ENCODE measurements at regions not wholly inside any gene's neighbourhood (a gene's known extent, or its start where the extent isn't known, plus 50 kb on each side); places are given as distances from the start of the nearest gene placed in this dataset.
"Not testable (repeated sequence)": the region's sequence is repeated elsewhere in the genome, so short reads cannot be mapped to it uniquely, and the experiment has no call there.

GRCh38 chr11:37972691-37973090, 1374.7 kb upstream of the RAG2 start:
- no TSS peak for BruUV-seq (replicated peaks)
- H3K4me3 Mint-ChIP-seq (ENCODE audit: low read depth, unreplicated experiment): peak overlapping the region; percentile 7

GRCh38 chr11:37969336-37969735, 1371.3 kb upstream of the RAG2 start:
- H3K27me3 Mint-ChIP-seq (ENCODE audit: unreplicated experiment); H3K27ac Mint-ChIP-seq (ENCODE audit: unreplicated experiment); BruUV-seq (replicated peaks); CTCF ChIA-PET; intact Hi-C loops (cut with micrococcal nuclease; ENCODE audit: unreplicated experiment); DNase-seq; H3K36me3 Mint-ChIP-seq (ENCODE audit: insufficient read depth, unreplicated experiment); H3K9me3 Mint-ChIP-seq (ENCODE audit: low read depth, unreplicated experiment); H3K4me3 Mint-ChIP-seq (ENCODE audit: low read depth, unreplicated experiment): not testable (repeated sequence)
- H3K4me1 Mint-ChIP-seq (ENCODE audit: low read depth, unreplicated experiment): peaks cover 23% of the 10 kb centered on the region

More at GRCh38 chr11:37972691-37973090, 1374.7 kb upstream of the RAG2 start:
- DNase-seq: no peak
- peaks cover 5% of the 10 kb centered on the region for H3K9me3 Mint-ChIP-seq (ENCODE audit: low read depth, unreplicated experiment)
- CTCF ChIA-PET: interaction anchor here (0.6 to 1.5 kb wide), 3 partner anchors 9 to 197 kb away, joined by 3 to 5 read pairs (median 3); no protein-coding TSS in a partner anchor
- no peak for TF ChIP-seq CTCF (IDR thresholded peaks at IDR 0.05; ENCODE audit: unreplicated experiment)
- no peaks in the 10 kb centered on the region for H3K27me3 Mint-ChIP-seq (ENCODE audit: unreplicated experiment)
- peaks cover 6% of the 10 kb centered on the region for H3K36me3 Mint-ChIP-seq (ENCODE audit: insufficient read depth, unreplicated experiment)
- H3K27ac Mint-ChIP-seq (ENCODE audit: unreplicated experiment): peak overlapping the region; percentile 84
- peaks cover 39% of the 10 kb centered on the region for H3K4me1 Mint-ChIP-seq (ENCODE audit: low read depth, unreplicated experiment)
- intact Hi-C loops (cut with micrococcal nuclease; ENCODE audit: unreplicated experiment): loop anchor here (2.0 kb wide), 1 partner anchor 186 kb away; no protein-coding TSS in a partner anchor

GRCh38 chr11:37968148-37968547, 1370.1 kb upstream of the RAG2 start:
- Mint-ChIP-seq H3K27ac (ENCODE audit: unreplicated experiment) (no peak overlapping the region), H3K9me3 (ENCODE audit: low read depth, unreplicated experiment) (peaks cover 5% of the 10 kb centered on the region), H3K27me3 (ENCODE audit: unreplicated experiment) (no peaks in the 10 kb centered on the region), H3K36me3 (ENCODE audit: insufficient read depth, unreplicated experiment) (peaks cover 6% of the 10 kb centered on the region), H3K4me1 (ENCODE audit: low read depth, unreplicated experiment) (peaks cover 11% of the 10 kb centered on the region), H3K4me3 (ENCODE audit: low read depth, unreplicated experiment) (no peak overlapping the region)
- BruUV-seq (replicated peaks): no TSS peak
- intact Hi-C loops (cut with micrococcal nuclease; ENCODE audit: unreplicated experiment): no loop called here
- DNase-seq: no peak
- no peak for TF ChIP-seq CTCF (IDR thresholded peaks at IDR 0.05; ENCODE audit: unreplicated experiment)
- CTCF ChIA-PET: no interaction called here

GRCh38 chr11:37967635-37968034, 1369.6 kb upstream of the RAG2 start:
- Mint-ChIP-seq H3K36me3 (ENCODE audit: insufficient read depth, unreplicated experiment) (peaks cover 6% of the 10 kb centered on the region), H3K27ac (ENCODE audit: unreplicated experiment) (no peak overlapping the region), H3K4me3 (ENCODE audit: low read depth, unreplicated experiment) (no peak overlapping the region), H3K27me3 (ENCODE audit: unreplicated experiment) (no peaks in the 10 kb centered on the region), H3K4me1 (ENCODE audit: low read depth, unreplicated experiment) (peaks cover 6% of the 10 kb centered on the region), H3K9me3 (ENCODE audit: low read depth, unreplicated experiment) (peaks cover 5% of the 10 kb centered on the region)
- no peak for DNase-seq
- no TSS peak for BruUV-seq (replicated peaks)
- TF ChIP-seq CTCF (IDR thresholded peaks at IDR 0.05; ENCODE audit: unreplicated experiment): no peak
- intact Hi-C loops (cut with micrococcal nuclease; ENCODE audit: unreplicated experiment): no loop called here
- CTCF ChIA-PET: no interaction called here

- BruUV-seq (replicated peaks): no TSS peak
- no peak for TF ChIP-seq CTCF (IDR thresholded peaks at IDR 0.05; ENCODE audit: unreplicated experiment)
- Mint-ChIP-seq H3K27ac (ENCODE audit: unreplicated experiment) (no peak overlapping the region), H3K4me3 (ENCODE audit: low read depth, unreplicated experiment) (no peak overlapping the region), H3K9me3 (ENCODE audit: low read depth, unreplicated experiment) (peaks cover 4% of the 10 kb centered on the region), H3K27me3 (ENCODE audit: unreplicated experiment) (no peaks in the 10 kb centered on the region), H3K36me3 (ENCODE audit: insufficient read depth, unreplicated experiment) (no peaks in the 10 kb centered on the region), H3K4me1 (ENCODE audit: low read depth, unreplicated experiment) (no peaks in the 10 kb centered on the region)
- intact Hi-C loops (cut with micrococcal nuclease; ENCODE audit: unreplicated experiment): no loop called here
- no peak for DNase-seq
- CTCF ChIA-PET: interaction anchor here (0.6 kb wide), 1 partner anchor 419 kb away, joined by 7 read pairs; no protein-coding TSS in a partner anchor
Observed at GRCh38 chr11:37963440-37963839, 1365.4 kb upstream of the RAG2 start.

Measured in Calu3 (cell line).